Liver (tissue), 3 donors: ENCODE measurements at regions not wholly inside any gene's neighbourhood (a gene's known extent, or its start where the extent isn't known, plus 50 kb on each side); places are given as distances from the start of the nearest gene placed in this dataset.

Experiments used
- CTCF ChIP-seq: fragments of 150-350 bp; IDR thresholded peaks from 2 replicates; pipeline ENCODE4 v1.5.1; 2017; ENCODE audit warnings: improper control_type of control experiment, low read depth, low read length; ENCODE audit not compliant: missing input control
- JUND ChIP-seq, 2 donors: IDR thresholded peaks; 2 replicates each; pipeline ENCODE4 v1.6.1; 2016; ENCODE audit warnings: antibody characterized with exemption in 2 of 2
- TAF1 ChIP-seq: conservative IDR thresholded peaks from 2 replicates; pipeline ENCODE4 v1.6.1; 2016; ENCODE audit warnings: antibody characterized with exemption, mild to moderate bottlenecking
- donor health status: healthy.
- donor health status: healthy.

GRCh38 chr9:87812375-87813118 is 70.1 kb upstream of the SPATA31E1 start:
- TF ChIP-seq TAF1 (no peak), CTCF (peak; percentile 99), JUND (IDR thresholded peaks at IDR 0.05) (no peak)
